HG03139 (cell line): ENCODE measurements at regions not wholly inside any gene's neighbourhood (a gene's known extent, or its start where the extent isn't known, plus 50 kb on each side); places are given as distances from the start of the nearest gene placed in this dataset.
A peak's percentile ranks its signal among the peaks of the same experiment; 100 is the strongest.
"Not testable (repeated sequence)": the region's sequence is repeated elsewhere in the genome, so short reads cannot be mapped to it uniquely, and the experiment has no call there.

Experiments
- ATAC-seq: cut with Tn5 transposase; IDR thresholded peaks from one replicate; pipeline ENCODE4 v1.9.1; 2021; ENCODE audit not compliant: unreplicated experiment

DNA sequence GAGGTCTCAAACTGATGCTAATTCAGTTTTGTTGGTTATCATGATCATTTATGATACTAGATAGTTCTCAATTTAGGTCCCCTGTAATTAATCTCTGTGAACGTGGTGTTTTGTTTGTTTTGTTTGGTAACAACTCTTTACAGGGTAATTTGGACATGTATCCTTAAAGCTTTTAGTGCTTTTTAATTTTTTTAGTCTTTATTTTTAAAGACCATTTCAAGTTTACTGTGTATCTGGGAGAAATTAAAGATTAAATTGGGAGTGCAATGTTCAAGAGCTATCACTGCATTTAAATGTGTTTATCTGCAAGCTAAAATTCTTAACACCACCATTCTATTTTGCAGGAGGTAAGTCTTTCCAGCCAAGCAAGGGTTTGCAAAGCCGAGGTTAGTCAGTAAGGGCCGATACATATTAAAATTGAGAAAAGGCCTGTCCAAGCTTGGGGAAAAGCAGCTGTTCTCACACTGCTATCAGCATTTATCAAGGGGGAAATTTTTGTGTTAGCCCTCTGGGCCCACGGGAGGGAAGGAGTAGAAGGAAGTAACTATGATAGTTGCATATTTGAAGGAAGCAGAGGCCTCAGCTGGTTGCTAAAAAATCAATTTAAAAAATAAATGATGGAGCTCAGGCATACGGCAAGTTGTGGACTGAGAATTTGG lies 59.3 kb upstream of the ZNF217 start:
- ATAC-seq: no peak

DNA sequence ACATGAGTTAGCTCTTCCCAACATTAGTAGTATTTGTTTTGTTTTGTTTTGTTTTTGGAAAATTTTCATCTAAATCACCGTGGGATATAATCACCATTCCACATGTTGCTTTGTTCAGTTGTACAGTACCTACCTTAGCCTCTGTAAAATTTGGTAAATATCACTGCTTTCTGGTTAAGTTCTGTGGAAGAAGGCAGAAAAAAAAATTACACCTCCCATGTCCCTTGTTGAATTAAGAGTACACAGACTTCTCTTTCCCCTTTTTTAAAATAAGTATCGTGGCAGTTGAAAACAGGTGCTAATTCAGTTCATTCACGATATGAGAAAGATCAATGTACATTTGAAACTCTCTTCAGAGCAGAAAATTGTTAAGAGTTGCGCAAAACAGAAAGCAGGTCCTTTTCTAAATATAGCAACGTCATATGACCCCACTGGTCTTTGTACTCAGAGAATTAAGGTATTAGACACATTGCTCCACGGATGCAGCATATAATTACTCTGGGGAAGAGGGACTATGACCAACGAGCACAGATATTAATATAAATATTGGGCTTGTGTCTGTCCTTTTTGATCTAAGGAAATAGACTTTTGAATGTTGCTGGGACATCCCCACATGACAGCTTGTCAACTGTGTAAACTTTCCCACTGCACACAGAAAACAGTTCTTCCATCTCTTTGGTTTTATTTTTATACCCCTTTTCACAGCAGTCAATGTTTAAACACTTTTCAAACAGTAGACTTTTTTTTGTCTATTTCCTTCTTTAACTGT lies 58.6 kb upstream of the ZNF217 start:
- ATAC-seq: peak; percentile 69

DNA sequence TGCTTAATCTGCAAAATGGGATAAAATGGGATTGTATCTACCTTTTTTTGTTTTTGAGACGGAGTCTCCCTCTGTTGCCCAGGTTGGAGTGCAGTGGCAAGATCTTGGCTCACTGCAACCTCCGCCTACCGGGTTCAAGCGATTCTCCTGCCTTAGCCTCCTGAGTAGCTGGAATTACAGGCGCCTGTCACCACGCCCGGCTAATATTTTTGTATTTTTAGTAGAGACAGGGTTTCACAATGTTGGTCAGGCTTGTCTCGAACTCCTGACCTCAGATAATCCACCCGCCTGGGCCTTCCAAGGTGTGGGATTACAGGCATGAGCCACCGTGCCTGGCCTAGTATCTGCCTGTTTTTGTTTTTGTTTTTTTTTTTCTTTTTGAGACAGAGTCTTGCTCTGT lies 55.9 kb upstream of the ZNF217 start:
- not testable (repeated sequence) for ATAC-seq

GRCh38 chr20:53647286-53647821 lies 53.7 kb upstream of the ZNF217 start:
- no peak for ATAC-seq

DNA sequence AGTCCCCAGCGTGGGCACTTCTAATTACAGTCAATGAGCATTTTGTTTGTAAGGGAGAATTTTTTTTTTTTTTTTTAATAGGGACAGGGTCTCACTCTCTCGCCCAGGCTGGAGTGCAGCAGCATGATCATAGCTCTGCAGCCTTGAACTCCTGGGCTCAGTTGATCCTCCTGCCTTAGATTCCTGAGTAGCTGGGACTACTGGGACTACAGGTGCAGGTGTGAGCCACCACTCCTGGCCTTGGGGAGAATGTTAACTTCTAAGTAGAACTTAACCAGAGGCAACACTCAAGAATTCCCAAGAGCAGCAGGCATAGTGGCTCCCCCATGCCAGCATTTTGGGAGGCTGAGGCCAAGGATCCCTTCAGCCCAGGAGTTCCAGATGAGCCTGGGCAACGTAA lies 52.9 kb upstream of the ZNF217 start:
- ATAC-seq: no peak

GRCh38 chr20:53645582-53645897 lies 51.9 kb upstream of the ZNF217 start:
- no peak for ATAC-seq

DNA sequence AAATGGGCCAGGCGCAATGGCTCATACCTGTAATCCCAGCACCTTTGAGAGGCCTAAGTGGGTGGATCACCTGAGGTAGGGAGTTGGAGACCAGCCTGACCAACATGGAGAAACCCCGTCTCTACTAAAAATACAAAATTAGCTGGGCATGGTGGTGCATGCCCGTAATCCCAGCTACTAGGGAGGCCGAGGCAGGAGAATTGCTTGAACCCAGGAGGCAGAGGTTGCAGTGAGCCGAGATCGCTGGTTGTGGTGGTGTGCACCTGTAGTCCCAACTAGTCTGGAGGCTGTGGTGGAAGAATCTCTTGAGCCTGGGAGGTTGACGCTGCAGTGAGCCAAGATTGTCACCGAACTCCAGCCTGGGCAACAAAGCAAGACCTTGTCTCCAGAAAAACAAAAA lies 50.5 kb upstream of the ZNF217 start:
- not testable (repeated sequence) for ATAC-seq
